NB4 (cell line): ENCODE measurements at regions not wholly inside any gene's neighbourhood (a gene's known extent, or its start where the extent isn't known, plus 50 kb on each side); places are given as distances from the start of the nearest gene placed in this dataset.

Experiments used
- CTCF ChIP-seq: IDR thresholded peaks from one replicate; pipeline ENCODE4 v1.5.1; 2012; ENCODE audit warnings: low read depth, low read length
- MAX ChIP-seq: IDR thresholded peaks from 2 replicates; pipeline ENCODE4 v1.6.1; 2011; ENCODE audit warnings: low read depth, low read length

- TF ChIP-seq CTCF (no peak), MAX (no peak)
Measured at GRCh38 chr9:99633265-99633664, 188.4 kb upstream of the NR4A3 start.
